SK-N-SH treated with all-trans-retinoic acid at 6 μM for 48 hours (cell line): ENCODE measurements at regions not wholly inside any gene's neighbourhood (a gene's known extent, or its start where the extent isn't known, plus 50 kb on each side); places are given as distances from the start of the nearest gene placed in this dataset.
A peak's percentile ranks its signal among the peaks of the same experiment; 100 is the strongest.

Experiments
- ATAC-seq: fragments of 200-7000 bp; cut with Tn5 transposase; 3 replicates; pipeline ENCODE4 v1.9.1; 2020; ENCODE audit warnings: mild to moderate bottlenecking, moderate library complexity
- ARNTL ChIP-seq: fragments of 450-650 bp; formaldehyde crosslinking; IDR thresholded peaks from 2 replicates; pipeline ENCODE4 v1.5.0; 2020; ENCODE audit warnings: low read depth, mild to moderate bottlenecking, moderate library complexity, borderline replicate concordance
- BACH2 ChIP-seq: fragments of 250-450 bp; sonication (Bioruptor Pico); IDR thresholded peaks from 2 replicates; pipeline ENCODE4 v1.9.0; 2021; ENCODE audit warnings: mild to moderate bottlenecking, borderline replicate concordance
- CSDC2 ChIP-seq: fragments of 250-450 bp; sonication (Bioruptor Pico); IDR thresholded peaks from 2 replicates; pipeline ENCODE4 v1.5.0; 2020; ENCODE audit warnings: mild to moderate bottlenecking, moderate library complexity
- ESRRG ChIP-seq: fragments of 250-450 bp; sonication (Bioruptor Pico); IDR thresholded peaks from 2 replicates; pipeline ENCODE4 v1.6.1; 2021; ENCODE audit warnings: mild to moderate bottlenecking
- GLIS3 ChIP-seq: fragments of 250-450 bp; sonication (Bioruptor Pico); IDR thresholded peaks from 2 replicates; pipeline ENCODE4 v1.5.0; 2020; ENCODE audit warnings: mild to moderate bottlenecking, moderate library complexity
- ISL1 ChIP-seq: fragments of 250-450 bp; sonication (Bioruptor Pico); IDR thresholded peaks from 2 replicates; pipeline ENCODE4 v2.1.2; 2022; ENCODE audit warnings: mild to moderate bottlenecking, moderate library complexity
- OSR1 ChIP-seq: fragments of 250-450 bp; sonication (Bioruptor Pico); IDR thresholded peaks from 2 replicates; pipeline ENCODE4 v1.8.0; 2022; ENCODE audit warnings: moderate library complexity, mild to moderate bottlenecking, inconsistent platforms
- RARB ChIP-seq: fragments of 250-450 bp; sonication (Bioruptor Pico); IDR thresholded peaks from 2 replicates; pipeline ENCODE4 v1.8.0; 2021; ENCODE audit warnings: mild to moderate bottlenecking, moderate library complexity
- SNAI2 ChIP-seq: fragments of 250-450 bp; sonication (Bioruptor Pico); IDR thresholded peaks from 2 replicates; pipeline ENCODE4 v1.5.0; 2020; ENCODE audit warnings: mild to moderate bottlenecking, moderate library complexity
- TCF4 ChIP-seq: fragments of 250-450 bp; sonication (Bioruptor Pico); IDR thresholded peaks from 2 replicates; pipeline ENCODE4 v1.8.0; 2021; ENCODE audit warnings: mild to moderate bottlenecking, moderate library complexity, borderline replicate concordance
- TOX ChIP-seq: fragments of 250-450 bp; sonication (Bioruptor Pico); IDR thresholded peaks from 2 replicates; pipeline ENCODE4 v1.8.0; 2021; ENCODE audit warnings: mild to moderate bottlenecking, moderate library complexity, borderline replicate concordance
- TSHZ2 ChIP-seq: fragments of 250-450 bp; sonication (Bioruptor Pico); IDR thresholded peaks from 2 replicates; pipeline ENCODE4 v1.5.0; 2020; ENCODE audit warnings: mild to moderate bottlenecking, moderate library complexity
- ZC3H10 ChIP-seq: fragments of 250-450 bp; sonication (Bioruptor Pico); IDR thresholded peaks from 2 replicates; pipeline ENCODE4 v1.5.1; 2021; ENCODE audit warnings: mild to moderate bottlenecking, moderate library complexity
- ZFP3 ChIP-seq: fragments of 250-450 bp; sonication (Bioruptor Pico); IDR thresholded peaks from 2 replicates; pipeline ENCODE4 v1.5.0; 2020; ENCODE audit warnings: mild to moderate bottlenecking, moderate library complexity
- ZFP30 ChIP-seq: fragments of 450-650 bp; formaldehyde crosslinking; IDR thresholded peaks from 2 replicates; pipeline ENCODE4 v1.5.0; 2022; ENCODE audit warnings: mild to moderate bottlenecking, moderate library complexity
- ZNF565 ChIP-seq: fragments of 450-650 bp; formaldehyde crosslinking; conservative IDR thresholded peaks from 2 replicates; pipeline ENCODE4 v1.5.0; 2020; ENCODE audit warnings: low read depth, mild to moderate bottlenecking, moderate library complexity
- ZNF70 ChIP-seq: fragments of 450-650 bp; formaldehyde crosslinking; IDR thresholded peaks from 2 replicates; pipeline ENCODE4 v1.5.0; 2020; ENCODE audit warnings: mild to moderate bottlenecking, moderate library complexity
- ZNF8 ChIP-seq: fragments of 450-650 bp; formaldehyde crosslinking; IDR thresholded peaks from 2 replicates; pipeline ENCODE4 v1.5.0; 2020; ENCODE audit warnings: mild to moderate bottlenecking, moderate library complexity
- TF ChIP-seq, protein P1 (sequence below): fragments of 250-450 bp; sonication (Bioruptor Pico); IDR thresholded peaks from 2 replicates; pipeline ENCODE4 v1.5.1; 2020; ENCODE audit warnings: low read depth, mild to moderate bottlenecking, moderate library complexity
- TF ChIP-seq, protein P2 (sequence below): fragments of 250-450 bp; sonication (Bioruptor Pico); IDR thresholded peaks from 2 replicates; pipeline ENCODE4 v1.8.0; 2021; ENCODE audit warnings: low read depth, mild to moderate bottlenecking, moderate library complexity, borderline replicate concordance
- TF ChIP-seq, protein P3 (sequence below): fragments of 250-450 bp; sonication (Bioruptor Pico); IDR thresholded peaks from 2 replicates; pipeline ENCODE4 v1.8.0; 2020; ENCODE audit warnings: mild to moderate bottlenecking, moderate library complexity, borderline replicate concordance

GRCh38 chr4:59223292-59223941 lies 1976.7 kb upstream of the ADGRL3 start:
- ATAC-seq = no peak
- TF ChIP-seq TSHZ2 (CRISPR knock-in tag) (peak; percentile 78), TCF4 (peak; percentile 94), ZC3H10 (CRISPR knock-in tag) (no peak), TOX (CRISPR knock-in tag) (no peak), SNAI2 (CRISPR knock-in tag) (no peak)

DNA sequence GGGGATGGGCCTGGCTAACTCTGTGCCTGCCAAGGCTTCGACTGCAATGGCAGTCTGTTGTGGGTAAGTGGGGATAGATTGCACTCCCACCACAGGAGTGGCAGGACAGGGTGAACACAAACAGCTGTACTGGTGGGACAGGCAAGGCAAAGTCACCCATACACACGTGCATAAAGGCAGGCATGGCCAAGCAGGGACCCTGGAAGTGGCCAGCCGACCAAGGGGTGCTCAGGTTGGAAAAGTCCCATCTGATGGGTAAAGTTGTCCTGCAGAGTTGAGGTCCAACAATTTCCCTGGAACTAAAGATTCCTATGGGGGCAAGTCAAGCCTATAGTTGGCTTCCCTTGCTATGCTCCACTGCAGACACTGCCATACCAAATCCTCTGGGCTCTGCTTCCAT lies 1961.9 kb upstream of the ADGRL3 start:
- ATAC-seq = no peak
- TF ChIP-seq, protein P1, sequence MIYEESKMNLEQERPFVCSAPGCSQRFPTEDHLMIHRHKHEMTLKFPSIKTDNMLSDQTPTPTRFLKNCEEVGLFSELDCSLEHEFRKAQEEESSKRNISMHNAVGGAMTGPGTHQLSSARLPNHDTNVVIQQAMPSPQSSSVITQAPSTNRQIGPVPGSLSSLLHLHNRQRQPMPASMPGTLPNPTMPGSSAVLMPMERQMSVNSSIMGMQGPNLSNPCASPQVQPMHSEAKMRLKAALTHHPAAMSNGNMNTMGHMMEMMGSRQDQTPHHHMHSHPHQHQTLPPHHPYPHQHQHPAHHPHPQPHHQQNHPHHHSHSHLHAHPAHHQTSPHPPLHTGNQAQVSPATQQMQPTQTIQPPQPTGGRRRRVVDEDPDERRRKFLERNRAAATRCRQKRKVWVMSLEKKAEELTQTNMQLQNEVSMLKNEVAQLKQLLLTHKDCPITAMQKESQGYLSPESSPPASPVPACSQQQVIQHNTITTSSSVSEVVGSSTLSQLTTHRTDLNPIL (CRISPR knock-in tag) = no peak
- TF ChIP-seq, protein P2, sequence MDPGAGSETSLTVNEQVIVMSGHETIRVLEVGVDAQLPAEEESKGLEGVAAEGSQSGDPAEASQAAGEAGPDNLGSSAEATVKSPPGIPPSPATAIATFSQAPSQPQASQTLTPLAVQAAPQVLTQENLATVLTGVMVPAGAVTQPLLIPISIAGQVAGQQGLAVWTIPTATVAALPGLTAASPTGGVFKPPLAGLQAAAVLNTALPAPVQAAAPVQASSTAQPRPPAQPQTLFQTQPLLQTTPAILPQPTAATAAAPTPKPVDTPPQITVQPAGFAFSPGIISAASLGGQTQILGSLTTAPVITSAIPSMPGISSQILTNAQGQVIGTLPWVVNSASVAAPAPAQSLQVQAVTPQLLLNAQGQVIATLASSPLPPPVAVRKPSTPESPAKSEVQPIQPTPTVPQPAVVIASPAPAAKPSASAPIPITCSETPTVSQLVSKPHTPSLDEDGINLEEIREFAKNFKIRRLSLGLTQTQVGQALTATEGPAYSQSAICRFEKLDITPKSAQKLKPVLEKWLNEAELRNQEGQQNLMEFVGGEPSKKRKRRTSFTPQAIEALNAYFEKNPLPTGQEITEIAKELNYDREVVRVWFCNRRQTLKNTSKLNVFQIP = no peak
- TF ChIP-seq ZFP30 (CRISPR knock-in tag) (no peak), ARNTL (CRISPR knock-in tag) (no peak), TOX (CRISPR knock-in tag) (no peak), RARB (CRISPR knock-in tag) (no peak), ZFP3 (CRISPR knock-in tag) (no peak), ZNF70 (CRISPR knock-in tag) (no peak), OSR1 (CRISPR knock-in tag) (no peak), GLIS3 (CRISPR knock-in tag) (no peak), BACH2 (CRISPR knock-in tag) (no peak), SNAI2 (CRISPR knock-in tag) (no peak), ZNF565 (CRISPR knock-in tag) (no peak), ZC3H10 (CRISPR knock-in tag) (no peak), ZNF8 (CRISPR knock-in tag) (no peak), ESRRG (CRISPR knock-in tag) (no peak)
- TF ChIP-seq, protein P3, sequence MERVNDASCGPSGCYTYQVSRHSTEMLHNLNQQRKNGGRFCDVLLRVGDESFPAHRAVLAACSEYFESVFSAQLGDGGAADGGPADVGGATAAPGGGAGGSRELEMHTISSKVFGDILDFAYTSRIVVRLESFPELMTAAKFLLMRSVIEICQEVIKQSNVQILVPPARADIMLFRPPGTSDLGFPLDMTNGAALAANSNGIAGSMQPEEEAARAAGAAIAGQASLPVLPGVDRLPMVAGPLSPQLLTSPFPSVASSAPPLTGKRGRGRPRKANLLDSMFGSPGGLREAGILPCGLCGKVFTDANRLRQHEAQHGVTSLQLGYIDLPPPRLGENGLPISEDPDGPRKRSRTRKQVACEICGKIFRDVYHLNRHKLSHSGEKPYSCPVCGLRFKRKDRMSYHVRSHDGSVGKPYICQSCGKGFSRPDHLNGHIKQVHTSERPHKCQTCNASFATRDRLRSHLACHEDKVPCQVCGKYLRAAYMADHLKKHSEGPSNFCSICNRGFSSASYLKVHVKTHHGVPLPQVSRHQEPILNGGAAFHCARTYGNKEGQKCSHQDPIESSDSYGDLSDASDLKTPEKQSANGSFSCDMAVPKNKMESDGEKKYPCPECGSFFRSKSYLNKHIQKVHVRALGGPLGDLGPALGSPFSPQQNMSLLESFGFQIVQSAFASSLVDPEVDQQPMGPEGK (CRISPR knock-in tag) = no peak

GRCh38 chr4:59240011-59240410 lies 1960.1 kb upstream of the ADGRL3 start:
- no peak for ATAC-seq
- TF ChIP-seq, protein P2 = no peak
- TF ChIP-seq GLIS3 (CRISPR knock-in tag) (no peak), ISL1 (no peak), OSR1 (CRISPR knock-in tag) (no peak), CSDC2 (CRISPR knock-in tag) (no peak), ESRRG (CRISPR knock-in tag) (no peak), BACH2 (CRISPR knock-in tag) (no peak), RARB (CRISPR knock-in tag) (no peak), ZFP30 (CRISPR knock-in tag) (no peak)
- TF ChIP-seq, protein P3 (CRISPR knock-in tag) = no peak
- TF ChIP-seq, all 23 proteins: peak for 0
